ENCODE measurements at regions not wholly inside any gene's neighbourhood (a gene's known extent, or its start where the extent isn't known, plus 50 kb on each side); places are given as distances from the start of the nearest gene placed in this dataset.

- BruUV-seq (replicated peaks), result no TSS peak
- Histone ChIP-seq H3K36me3 (ENCODE audit: control insufficient read depth, insufficient read depth, low read length) (no peaks in the 10 kb centered on the region), H3K9me3 (no peaks in the 10 kb centered on the region), H3K4me3 (ENCODE audit: low read depth, low read length) (no peak overlapping the region), H3K4me1 (no peaks in the 10 kb centered on the region), H3K27me3 (replicated peaks; ENCODE audit: control insufficient read depth, insufficient read depth, low read length) (no peaks in the 10 kb centered on the region)
- ChIA-PET CTCF (no interaction called here), POLR2A (no interaction called here)
- H3K27ac Mint-ChIP-seq (ENCODE audit: unreplicated experiment), result no peak overlapping the region
- peaks cover 6% of the 10 kb centered on the region for H3K9me3 Mint-ChIP-seq (ENCODE audit: unreplicated experiment)
- H3K4me3 Mint-ChIP-seq (ENCODE audit: unreplicated experiment), result no peak overlapping the region
- H3K36me3 Mint-ChIP-seq (ENCODE audit: insufficient read depth, unreplicated experiment), result no peaks in the 10 kb centered on the region
- no peak for DNase-seq
- TF ChIP-seq CTCF (IDR thresholded peaks at IDR 0.05; ENCODE audit: insufficient read depth in 1 of 2, low read depth in 1 of 2, low read length in 1 of 2, severe bottlenecking in 1 of 2, unreplicated experiment in 1 of 2), result no peak
- intact Hi-C loops (cut with micrococcal nuclease; ENCODE audit: unreplicated experiment), result no loop called here
- no peaks in the 10 kb centered on the region for H3K4me1 Mint-ChIP-seq (ENCODE audit: low read depth, unreplicated experiment)
- H3K27me3 Mint-ChIP-seq (ENCODE audit: insufficient read depth, unreplicated experiment), result peaks cover 3% of the 10 kb centered on the region
Observed at GRCh38 chr6:163679753-163680152, 265.2 kb downstream of the QKI start.

GRCh38 chr6:163679012-163679660, 264.6 kb downstream of the QKI start:
- peaks cover 6% of the 10 kb centered on the region for H3K27me3 Mint-ChIP-seq (ENCODE audit: insufficient read depth, unreplicated experiment)
- no peak for TF ChIP-seq CTCF (IDR thresholded peaks at IDR 0.05; ENCODE audit: insufficient read depth in 1 of 2, low read depth in 1 of 2, low read length in 1 of 2, severe bottlenecking in 1 of 2, unreplicated experiment in 1 of 2)
- no peaks in the 10 kb centered on the region for H3K36me3 ChIP-seq (ENCODE audit: control insufficient read depth, insufficient read depth, low read length)
- H3K4me1 ChIP-seq, result no peaks in the 10 kb centered on the region
- no peaks in the 10 kb centered on the region for H3K9me3 ChIP-seq
- H3K4me3 Mint-ChIP-seq (ENCODE audit: unreplicated experiment), result no peak overlapping the region
- ChIA-PET POLR2A (no interaction called here), CTCF (no interaction called here)
- H3K4me1 Mint-ChIP-seq (ENCODE audit: low read depth, unreplicated experiment), result no peaks in the 10 kb centered on the region
- no peaks in the 10 kb centered on the region for H3K27me3 ChIP-seq (replicated peaks; ENCODE audit: control insufficient read depth, insufficient read depth, low read length)
- intact Hi-C loops (cut with micrococcal nuclease; ENCODE audit: unreplicated experiment), result no loop called here
- DNase-seq, result no peak
- no peak overlapping the region for H3K4me3 ChIP-seq (ENCODE audit: low read depth, low read length)
- peaks cover 6% of the 10 kb centered on the region for H3K9me3 Mint-ChIP-seq (ENCODE audit: unreplicated experiment)
- H3K27ac Mint-ChIP-seq (ENCODE audit: unreplicated experiment), result no peak overlapping the region
- no TSS peak for BruUV-seq (replicated peaks)
- no peaks in the 10 kb centered on the region for H3K36me3 Mint-ChIP-seq (ENCODE audit: insufficient read depth, unreplicated experiment)

DNA sequence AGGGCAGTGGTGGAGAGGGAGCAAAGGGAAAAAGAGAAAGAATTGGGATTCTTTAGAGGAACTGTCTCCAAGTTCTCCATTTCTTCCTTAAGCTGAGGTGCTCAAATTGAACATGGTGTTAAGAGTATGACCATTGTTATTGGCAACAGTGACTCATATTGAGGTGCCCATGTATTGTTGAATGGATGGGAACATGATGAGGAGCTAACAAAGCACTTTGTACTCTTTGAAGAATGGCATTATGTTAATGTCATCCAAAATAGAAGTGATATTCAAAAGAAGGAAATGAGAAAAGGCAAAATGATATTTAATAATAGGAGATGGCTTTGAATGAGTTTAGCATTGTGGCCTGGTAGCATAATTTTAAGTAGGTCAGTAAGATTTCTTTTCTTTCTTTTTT, 261.1 kb downstream of the QKI start:
- intact Hi-C loops (cut with micrococcal nuclease; ENCODE audit: unreplicated experiment), result no loop called here
- no peak for TF ChIP-seq CTCF (IDR thresholded peaks at IDR 0.05; ENCODE audit: insufficient read depth in 1 of 2, low read depth in 1 of 2, low read length in 1 of 2, severe bottlenecking in 1 of 2, unreplicated experiment in 1 of 2)
- Mint-ChIP-seq H3K36me3 (ENCODE audit: insufficient read depth, unreplicated experiment) (no peaks in the 10 kb centered on the region), H3K27me3 (ENCODE audit: insufficient read depth, unreplicated experiment) (peaks cover 3% of the 10 kb centered on the region), H3K9me3 (ENCODE audit: unreplicated experiment) (no peaks in the 10 kb centered on the region), H3K4me3 (ENCODE audit: unreplicated experiment) (no peak overlapping the region), H3K4me1 (ENCODE audit: low read depth, unreplicated experiment) (no peaks in the 10 kb centered on the region), H3K27ac (ENCODE audit: unreplicated experiment) (no peak overlapping the region)
- no peaks in the 10 kb centered on the region for H3K4me1 ChIP-seq
- H3K4me3 ChIP-seq (ENCODE audit: low read depth, low read length), result no peak overlapping the region
- H3K9me3 ChIP-seq, result no peaks in the 10 kb centered on the region
- ChIA-PET CTCF (no interaction called here), POLR2A (no interaction called here)
- no peaks in the 10 kb centered on the region for H3K36me3 ChIP-seq (ENCODE audit: control insufficient read depth, insufficient read depth, low read length)
- H3K27me3 ChIP-seq (replicated peaks; ENCODE audit: control insufficient read depth, insufficient read depth, low read length), result no peaks in the 10 kb centered on the region
- no TSS peak for BruUV-seq (replicated peaks)
- no peak for DNase-seq

Data from Caco-2 (cell line).